Parathyroid adenoma (tissue), 2 donors: ENCODE measurements at regions not wholly inside any gene's neighbourhood (a gene's known extent, or its start where the extent isn't known, plus 50 kb on each side); places are given as distances from the start of the nearest gene placed in this dataset.

ENCODE experiments used
- H2AFZ ChIP-seq: fragments of 300-600 bp; sonication (generic); one replicate; pipeline ENCODE4 v1.7.0; 2017; ENCODE audit warnings: antibody characterized with exemption, mild to moderate bottlenecking
- H3K27ac ChIP-seq: fragments of 300-600 bp; sonication (generic); one replicate; pipeline ENCODE4 v1.7.0; 2017
- H3K27me3 ChIP-seq: fragments of 300-600 bp; sonication (generic); one replicate; pipeline ENCODE4 v1.7.0; 2017; ENCODE audit warnings: low read length; ENCODE audit not compliant: control insufficient read depth, insufficient read depth
- H3K36me3 ChIP-seq: fragments of 300-600 bp; sonication (generic); one replicate; pipeline ENCODE4 v1.7.0; 2017; ENCODE audit warnings: low read length; ENCODE audit not compliant: control insufficient read depth, insufficient read depth
- H3K4me1 ChIP-seq: fragments of 300-600 bp; sonication (generic); one replicate; pipeline ENCODE4 v1.7.0; 2017; ENCODE audit warnings: control low read depth
- H3K4me2 ChIP-seq: fragments of 300-600 bp; sonication (generic); one replicate; pipeline ENCODE4 v1.7.0; 2017; ENCODE audit warnings: low read length
- H3K4me3 ChIP-seq: fragments of 300-600 bp; sonication (generic); one replicate; pipeline ENCODE4 v1.7.0; 2017; ENCODE audit warnings: low read depth, low read length
- H3K79me2 ChIP-seq: fragments of 300-600 bp; sonication (generic); one replicate; pipeline ENCODE4 v1.7.0; 2017; ENCODE audit warnings: control low read depth
- H3K9ac ChIP-seq: fragments of 300-600 bp; sonication (generic); one replicate; pipeline ENCODE4 v1.7.0; 2017; ENCODE audit warnings: mild to moderate bottlenecking
- H3K9me3 ChIP-seq: fragments of 300-600 bp; sonication (generic); one replicate; pipeline ENCODE4 v1.7.0; 2017; ENCODE audit warnings: low read length; ENCODE audit not compliant: control insufficient read depth
- CTCF ChIP-seq: fragments of 300-600 bp; sonication (generic); IDR thresholded peaks from one replicate; pipeline ENCODE4 v1.7.0; 2017; ENCODE audit warnings: antibody characterized with exemption, mild to moderate bottlenecking
- donor health status: primary hyperparathyroidism.

- Histone ChIP-seq H3K9ac (no peak overlapping the region), H3K27me3 (no peaks in the 10 kb centered on the region), H3K27ac (peak overlapping the region; percentile 29), H3K36me3 (no peaks in the 10 kb centered on the region), H2AFZ (no peak overlapping the region), H3K4me1 (no peaks in the 10 kb centered on the region), H3K4me3 (no peak overlapping the region), H3K4me2 (no peak overlapping the region), H3K9me3 (no peaks in the 10 kb centered on the region), H3K79me2 (no peaks in the 10 kb centered on the region)
- no peak for TF ChIP-seq CTCF
Measured at GRCh38 chr1:173122344-173122935, 71.7 kb upstream of the TNFSF18 start.

- no peaks in the 10 kb centered on the region for H3K9me3 ChIP-seq
- H3K4me3 ChIP-seq: no peak overlapping the region
- H3K4me1 ChIP-seq: no peaks in the 10 kb centered on the region
- no peaks in the 10 kb centered on the region for H3K36me3 ChIP-seq
- H3K4me2 ChIP-seq: no peak overlapping the region
- H3K27me3 ChIP-seq: no peaks in the 10 kb centered on the region
- TF ChIP-seq CTCF: no peak
- no peak overlapping the region for H2AFZ ChIP-seq
- no peak overlapping the region for H3K9ac ChIP-seq
- no peaks in the 10 kb centered on the region for H3K79me2 ChIP-seq
- H3K27ac ChIP-seq: no peak overlapping the region
Measured at GRCh38 chr1:173118404-173118803, 67.7 kb upstream of the TNFSF18 start.

DNA sequence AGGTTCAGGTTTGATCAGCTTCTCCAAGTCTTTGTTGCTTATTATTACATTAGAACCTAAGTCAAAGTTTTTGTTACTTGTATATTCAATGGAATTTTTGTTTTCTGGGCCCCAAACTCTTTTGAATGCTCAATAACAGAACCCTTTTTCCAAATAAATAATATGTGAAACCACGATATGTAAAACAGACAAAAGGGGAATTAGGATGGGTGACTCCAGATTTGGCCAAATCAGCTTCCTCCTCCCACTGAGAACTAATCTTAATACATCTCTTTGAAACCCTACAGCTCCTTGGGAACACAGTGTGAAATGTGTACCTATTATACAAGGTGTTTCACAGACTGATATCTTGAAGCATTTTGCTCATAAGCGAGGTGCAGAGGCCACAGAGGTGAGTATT is 67.0 kb upstream of the TNFSF18 start:
- H3K4me2 ChIP-seq: no peak overlapping the region
- H2AFZ ChIP-seq: no peak overlapping the region

GRCh38 chr1:173117108-173117633 is 66.4 kb upstream of the TNFSF18 start:
- H3K79me2 ChIP-seq: no peaks in the 10 kb centered on the region
- H3K27ac ChIP-seq: no peak overlapping the region
- H3K9ac ChIP-seq: no peak overlapping the region
- H3K27me3 ChIP-seq: no peaks in the 10 kb centered on the region
- no peaks in the 10 kb centered on the region for H3K9me3 ChIP-seq
- TF ChIP-seq CTCF: no peak
- H2AFZ ChIP-seq: no peak overlapping the region
- no peaks in the 10 kb centered on the region for H3K36me3 ChIP-seq
- no peaks in the 10 kb centered on the region for H3K4me1 ChIP-seq
- no peak overlapping the region for H3K4me3 ChIP-seq
- H3K4me2 ChIP-seq: no peak overlapping the region

More for the DNA sequence above, 67.0 kb upstream of the TNFSF18 start:
- no peak overlapping the region for H3K27ac ChIP-seq
- TF ChIP-seq CTCF: no peak
- H3K4me3 ChIP-seq: no peak overlapping the region
- no peaks in the 10 kb centered on the region for H3K9me3 ChIP-seq
- H3K4me1 ChIP-seq: no peaks in the 10 kb centered on the region
- H3K27me3 ChIP-seq: no peaks in the 10 kb centered on the region
- no peak overlapping the region for H3K9ac ChIP-seq
- no peaks in the 10 kb centered on the region for H3K36me3 ChIP-seq
- no peaks in the 10 kb centered on the region for H3K79me2 ChIP-seq

- Histone ChIP-seq H3K4me2 (no peak overlapping the region), H3K27ac (no peak overlapping the region), H3K36me3 (no peaks in the 10 kb centered on the region), H3K27me3 (no peaks in the 10 kb centered on the region), H3K9me3 (no peaks in the 10 kb centered on the region), H3K79me2 (no peaks in the 10 kb centered on the region), H3K4me1 (no peaks in the 10 kb centered on the region), H3K9ac (no peak overlapping the region), H3K4me3 (no peak overlapping the region), H2AFZ (no peak overlapping the region)
- TF ChIP-seq CTCF: no peak
Measured at GRCh38 chr1:173114346-173114745, 63.6 kb upstream of the TNFSF18 start.
